NCI-H2171 (cell line): ENCODE measurements at regions not wholly inside any gene's neighbourhood (a gene's known extent, or its start where the extent isn't known, plus 50 kb on each side); places are given as distances from the start of the nearest gene placed in this dataset.

Experiments used
- DNase-seq: peaks from one replicate; lab custom pipeline; 2025; lab: John Stamatoyannopoulos, UW

DNA sequence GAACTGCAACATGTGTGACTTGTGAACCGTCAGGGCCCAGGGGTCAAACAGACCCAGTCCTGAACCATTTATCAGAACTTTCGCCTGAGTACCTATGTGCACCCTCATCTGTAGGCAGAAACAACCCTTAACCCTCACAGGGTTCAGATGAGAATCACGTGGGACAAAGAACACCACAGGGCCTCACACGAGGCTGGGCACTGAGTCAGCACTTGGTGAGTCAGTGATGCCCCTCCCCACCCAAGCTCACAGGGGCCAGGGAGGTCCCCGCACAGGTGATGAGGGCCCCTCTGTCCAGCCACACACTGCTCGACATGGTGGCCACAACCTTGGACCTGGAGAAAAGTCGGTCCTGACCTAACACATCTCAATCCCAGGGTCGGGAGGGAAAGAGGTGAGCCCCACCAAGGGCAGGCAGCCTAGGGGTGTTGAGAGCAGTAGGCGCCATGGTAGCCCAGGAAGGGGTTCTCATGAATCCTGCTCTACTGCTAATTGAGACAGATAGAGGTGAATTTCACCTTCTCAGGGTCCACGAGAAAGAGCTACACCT, 176.4 kb downstream of the SHANK2 start:
- DNase-seq: no peak

DNA sequence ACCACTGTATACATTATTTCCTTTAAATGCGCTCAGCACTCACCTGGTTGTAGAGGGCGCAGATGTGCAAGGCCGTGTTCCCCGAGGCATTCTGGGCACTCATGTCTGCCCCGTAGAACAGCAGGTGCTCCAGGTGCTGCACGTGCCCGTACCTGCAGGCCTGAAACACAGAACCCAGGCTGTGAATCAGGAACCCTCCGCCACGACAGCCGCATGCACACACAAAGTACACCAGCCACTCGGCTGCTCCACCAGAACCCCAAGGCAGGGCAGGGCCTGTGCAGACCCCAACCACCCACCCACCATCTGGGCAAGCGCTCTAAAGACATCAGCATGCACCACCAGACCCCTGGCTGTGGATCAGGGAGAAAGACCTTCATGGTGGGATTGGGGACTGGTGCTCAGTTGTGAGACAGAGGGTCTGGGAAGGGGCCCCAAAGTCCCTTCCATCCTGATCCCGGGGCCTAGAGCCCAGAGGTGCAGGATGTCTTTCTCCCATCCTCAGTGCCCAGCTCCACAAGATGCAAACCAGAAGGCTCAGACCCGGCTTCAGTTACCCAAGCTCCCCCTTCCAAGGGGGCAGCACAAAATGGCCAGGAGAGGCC, 177.2 kb downstream of the SHANK2 start:
- no peak for DNase-seq

DNA sequence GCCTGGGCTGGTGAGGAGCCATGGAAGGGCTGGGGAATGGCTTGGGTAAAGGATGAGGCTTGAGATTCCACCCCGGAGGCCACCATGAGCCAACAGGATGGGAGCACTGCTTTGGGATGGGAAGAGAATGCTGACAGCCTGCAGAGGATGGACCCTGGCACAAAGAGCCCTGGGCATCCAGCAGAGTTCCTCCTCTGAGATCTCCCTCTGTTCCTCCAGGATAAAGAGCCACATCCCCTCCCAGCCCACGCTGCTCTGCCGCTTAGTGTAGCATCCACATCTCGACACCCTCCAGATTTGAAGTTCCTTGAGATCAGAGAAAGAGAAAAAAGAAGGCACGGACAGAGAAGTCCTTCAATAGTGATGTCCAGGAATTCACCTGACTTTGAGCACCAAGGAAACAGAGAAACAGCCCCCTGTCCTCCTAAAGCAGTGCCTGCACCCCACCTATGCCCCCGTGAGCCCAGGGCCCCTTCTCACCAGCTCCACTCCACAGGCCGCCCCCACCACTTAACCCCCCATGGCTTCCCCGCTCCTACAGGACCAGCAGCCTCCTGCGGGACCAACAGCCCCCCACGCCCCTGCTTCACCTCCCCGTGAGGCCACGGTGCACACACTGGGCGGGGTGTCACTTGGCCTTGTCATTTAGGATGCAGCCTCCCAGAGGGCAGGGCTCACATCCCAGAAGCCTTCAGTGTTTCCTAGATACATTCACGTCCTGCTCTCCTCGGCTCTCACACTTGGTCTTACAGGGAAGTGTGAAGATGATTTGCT, 180.5 kb downstream of the SHANK2 start:
- no peak for DNase-seq

DNA sequence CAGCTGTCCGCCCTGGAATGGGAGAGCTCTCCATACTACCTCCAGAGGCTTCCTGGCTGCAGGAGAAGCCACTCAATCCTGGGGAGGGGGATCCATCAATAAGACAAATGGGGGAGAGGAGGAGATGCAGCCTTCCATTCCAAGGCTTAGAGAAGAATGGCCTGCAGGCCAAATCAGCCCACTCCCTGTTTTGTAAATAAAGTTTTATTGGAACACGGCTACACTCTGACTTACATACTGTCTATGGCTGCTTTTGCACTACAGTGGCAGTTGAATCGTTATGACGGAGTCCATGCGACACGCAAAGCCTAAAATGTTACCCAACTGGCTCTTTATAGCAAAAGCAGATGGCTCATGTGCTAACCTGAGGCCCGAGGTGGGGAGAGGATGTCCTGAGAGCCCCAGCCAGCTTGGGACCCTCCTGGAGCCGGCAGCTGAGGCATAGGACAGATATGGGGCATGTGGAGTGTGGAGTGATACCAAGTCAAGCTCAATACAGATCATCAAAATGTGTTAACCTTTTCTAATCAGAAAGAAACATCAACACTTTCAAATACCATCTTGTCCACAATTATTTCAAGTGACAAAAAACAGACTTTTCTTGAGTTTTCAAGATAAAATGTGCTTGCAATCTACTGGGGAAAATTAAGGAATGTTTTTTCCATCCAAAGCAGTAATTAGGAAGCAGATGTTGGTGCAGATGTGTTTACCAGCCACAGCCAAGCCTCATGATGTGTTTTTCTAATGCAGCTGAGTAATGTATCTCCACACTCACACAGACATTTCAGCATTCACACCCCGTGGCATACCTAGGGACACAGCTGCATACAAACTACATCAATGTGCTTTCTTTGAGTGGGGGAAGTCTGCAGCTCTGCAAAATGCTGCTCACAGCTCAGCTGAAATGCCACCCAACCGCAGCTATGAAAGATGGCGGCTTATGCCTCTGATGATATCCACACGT, 181.6 kb downstream of the SHANK2 start:
- DNase-seq: no peak

DNA sequence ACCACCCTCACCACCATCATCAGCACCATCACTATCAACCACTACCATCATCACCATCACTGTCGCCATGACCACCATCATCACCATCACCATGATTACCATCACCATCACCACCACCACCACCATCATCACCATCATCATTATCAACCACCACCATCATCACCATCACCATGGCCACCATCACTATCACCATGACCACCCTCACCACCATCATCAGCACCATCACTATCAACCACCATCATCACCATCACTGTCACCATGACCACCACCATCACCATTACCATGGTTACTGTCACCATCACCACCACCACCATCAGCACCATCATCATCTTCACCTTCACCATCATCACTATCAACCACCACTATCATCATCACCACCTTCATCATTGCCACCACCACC, 183.4 kb downstream of the SHANK2 start:
- no peak for DNase-seq

DNA sequence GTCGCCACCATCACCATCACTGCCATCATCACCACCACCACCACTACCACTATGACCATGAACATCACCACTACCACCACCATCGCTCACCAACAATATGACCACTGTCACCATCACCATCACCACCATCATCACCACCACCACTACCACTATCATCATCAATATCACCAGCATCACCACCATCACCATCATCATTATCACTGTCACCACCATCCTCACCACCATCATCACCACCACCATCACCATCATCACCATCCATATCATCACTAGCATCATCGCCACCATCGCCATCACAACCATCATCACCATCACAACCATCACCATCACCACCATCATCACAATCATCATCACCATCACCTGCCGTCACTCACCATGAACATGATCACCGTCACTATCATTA, 184.6 kb downstream of the SHANK2 start:
- DNase-seq: no peak

DNA sequence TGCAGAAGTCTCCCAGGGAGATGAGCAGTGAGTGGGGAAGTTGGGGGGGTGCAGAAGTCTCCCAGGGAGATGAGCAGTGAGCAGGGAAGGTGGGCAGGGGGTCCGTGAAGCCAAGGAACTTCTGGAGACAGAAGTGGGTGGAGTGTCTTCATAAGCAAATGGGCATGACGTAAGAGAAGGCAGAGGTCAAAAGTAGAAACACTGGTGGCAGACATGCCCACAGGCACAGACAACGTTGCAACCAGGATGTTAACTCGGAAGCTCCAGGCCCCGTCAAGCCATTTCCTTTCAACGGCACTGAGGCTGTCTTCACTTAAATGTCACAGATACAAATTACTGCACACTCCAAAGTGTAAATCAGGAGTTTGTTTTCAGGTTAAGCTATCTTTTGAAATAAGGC, 186.1 kb downstream of the SHANK2 start:
- no peak for DNase-seq

DNA sequence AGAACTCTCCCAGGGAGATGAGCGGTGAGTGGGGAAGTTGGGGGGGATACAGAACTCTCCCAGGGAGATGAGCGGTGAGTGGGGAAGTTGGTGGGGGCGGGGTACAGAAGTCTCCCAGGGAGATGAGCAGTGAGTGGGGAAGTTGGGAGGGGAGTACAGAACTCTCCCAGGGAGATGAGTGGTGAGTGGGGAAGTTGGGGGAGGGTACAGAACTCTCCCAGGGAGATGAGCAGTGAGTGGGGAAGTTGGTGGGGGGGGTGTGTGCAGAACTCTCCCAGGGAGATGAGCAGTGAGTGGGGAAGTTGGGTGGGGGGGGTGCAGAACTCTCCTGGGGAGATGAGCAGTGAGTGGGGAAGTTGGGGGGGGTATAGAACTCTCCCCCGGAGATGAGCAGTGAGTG, 186.5 kb downstream of the SHANK2 start:
- no peak for DNase-seq

DNA sequence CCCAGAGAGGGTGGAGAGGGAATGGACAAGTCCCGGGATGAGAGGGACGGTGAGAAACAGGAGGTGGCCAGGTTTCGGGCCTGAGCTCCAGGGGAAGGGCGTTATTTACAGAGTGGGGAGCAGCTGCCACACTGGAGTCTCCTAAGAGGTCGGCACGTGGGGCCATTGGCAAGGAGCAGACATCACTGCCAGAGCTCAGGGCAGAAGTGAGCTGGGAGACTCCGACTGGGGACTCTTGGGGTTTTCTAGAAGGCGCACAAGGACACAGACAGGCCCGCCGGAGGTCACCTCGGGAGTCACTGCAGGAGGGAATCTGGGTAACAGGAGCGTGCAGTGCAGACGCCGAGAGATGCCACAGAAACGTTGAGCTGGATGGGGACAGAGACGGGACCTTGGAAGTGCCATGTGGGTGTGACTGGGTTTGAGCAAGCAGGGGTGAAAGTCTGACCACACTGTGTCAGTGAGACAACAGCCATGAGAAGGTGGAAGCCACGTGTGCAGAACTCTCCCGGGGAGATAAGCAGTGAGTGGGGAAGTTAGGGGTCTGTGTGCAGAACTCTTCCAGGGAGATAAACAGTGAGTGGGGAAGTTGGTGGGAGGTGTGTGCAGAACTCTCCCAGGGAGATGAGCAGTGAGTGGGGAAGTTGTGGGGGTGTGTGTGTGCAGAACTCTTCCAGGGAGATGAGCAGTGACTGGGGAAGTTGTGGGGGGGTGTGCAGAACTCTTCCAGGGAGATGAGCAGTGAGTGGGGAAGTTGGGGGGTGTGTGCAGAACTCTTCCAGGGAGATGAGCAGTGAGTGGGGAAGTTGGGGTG, 187.5 kb downstream of the SHANK2 start:
- no peak for DNase-seq

DNA sequence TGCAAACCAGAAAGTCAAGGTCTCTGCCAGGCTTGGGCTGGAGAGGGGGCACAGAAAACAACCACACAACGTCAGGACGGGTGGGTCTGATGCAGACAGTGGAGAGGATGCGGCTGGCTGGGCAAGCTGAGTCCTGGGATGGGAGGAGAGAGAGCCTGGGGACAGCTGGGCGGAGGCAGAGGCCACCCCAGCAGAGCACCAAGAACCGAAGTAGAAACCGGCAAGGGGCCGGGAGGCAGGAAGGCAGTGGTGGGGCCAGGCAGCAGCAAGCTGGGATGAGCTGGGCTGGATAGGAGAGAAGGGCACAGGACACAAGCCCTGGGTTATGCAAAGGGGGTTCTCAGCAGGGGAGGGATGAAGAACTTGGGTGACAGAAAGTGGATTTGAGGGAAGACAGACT, 188.2 kb downstream of the SHANK2 start:
- no peak for DNase-seq

DNA sequence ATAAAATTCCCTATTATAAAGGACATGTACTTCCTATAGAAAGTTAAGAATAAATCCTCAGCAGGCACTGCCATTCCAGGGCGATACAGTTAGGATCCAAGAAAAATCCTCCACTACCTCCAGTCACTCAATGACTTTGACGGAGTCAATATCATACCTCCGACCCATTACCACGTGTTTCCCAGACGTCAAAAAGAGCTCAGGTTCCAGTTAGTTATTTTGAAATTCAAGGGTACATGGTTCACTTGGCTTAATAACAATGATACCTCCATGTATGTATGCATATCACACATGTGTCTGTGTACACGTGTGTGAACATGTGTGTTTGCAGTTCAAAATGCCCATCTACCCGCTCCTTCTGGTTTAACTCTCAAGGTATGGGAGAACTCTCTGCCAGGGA, 189.2 kb downstream of the SHANK2 start:
- no peak for DNase-seq

DNA sequence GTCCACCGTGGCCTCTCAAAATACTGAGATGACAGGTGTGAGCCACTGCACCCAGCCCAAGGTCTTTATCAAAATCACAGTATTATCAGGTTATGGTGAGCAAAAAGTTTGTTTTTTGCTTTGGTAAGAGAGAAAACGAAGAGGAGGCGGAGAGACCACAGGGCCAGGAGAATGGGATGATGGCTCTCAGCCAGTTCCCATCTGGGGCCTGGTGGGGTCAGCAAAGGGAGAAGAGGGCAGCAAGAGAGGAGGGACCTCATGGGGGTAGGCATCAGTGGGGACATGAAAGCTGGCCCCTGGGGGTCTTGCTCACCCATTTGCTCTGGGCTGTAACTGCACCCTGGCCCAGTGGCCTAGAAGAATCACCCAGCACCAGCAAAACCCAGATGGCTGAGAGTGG, 190.2 kb downstream of the SHANK2 start:
- no peak for DNase-seq

DNA sequence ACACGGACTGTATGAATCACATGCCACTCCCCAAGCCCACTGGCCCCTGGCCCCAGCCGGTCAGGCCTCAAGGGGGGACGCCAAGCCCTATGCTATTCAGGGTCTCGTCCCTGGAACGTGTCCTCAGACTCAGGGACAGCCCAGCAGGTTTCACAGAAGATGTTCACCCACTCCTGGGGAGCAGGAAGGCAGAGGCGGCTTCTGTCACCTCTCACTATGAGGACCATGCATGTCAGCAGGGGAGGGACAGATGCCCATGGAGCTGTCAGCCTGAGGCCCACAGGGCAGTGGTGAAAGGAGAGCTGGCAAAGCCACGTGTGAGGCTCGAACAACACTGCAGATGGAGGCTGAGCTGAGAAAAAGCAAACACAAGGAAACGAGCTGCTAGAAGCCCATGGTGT, 192.0 kb downstream of the SHANK2 start:
- DNase-seq: no peak

DNA sequence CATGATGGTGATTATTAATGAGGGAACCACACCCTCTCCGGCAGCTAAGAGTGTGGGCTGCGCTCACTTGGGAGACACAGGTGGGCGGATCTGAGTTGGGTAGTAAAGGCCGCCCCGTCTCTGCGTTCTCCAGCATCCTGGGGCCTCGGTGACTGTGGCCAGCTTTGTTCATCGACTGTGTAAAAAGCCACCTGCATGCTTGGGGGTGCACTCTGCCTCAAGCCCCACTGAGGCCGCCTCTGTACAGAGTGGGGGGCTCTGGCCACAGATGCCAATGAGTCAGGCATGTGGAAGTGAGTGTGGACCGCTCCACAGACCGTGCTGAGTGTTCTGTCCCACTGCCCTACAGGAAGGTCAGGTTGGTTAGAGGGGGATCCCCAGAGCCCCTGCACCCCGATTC, 192.7 kb downstream of the SHANK2 start:
- DNase-seq: no peak

DNA sequence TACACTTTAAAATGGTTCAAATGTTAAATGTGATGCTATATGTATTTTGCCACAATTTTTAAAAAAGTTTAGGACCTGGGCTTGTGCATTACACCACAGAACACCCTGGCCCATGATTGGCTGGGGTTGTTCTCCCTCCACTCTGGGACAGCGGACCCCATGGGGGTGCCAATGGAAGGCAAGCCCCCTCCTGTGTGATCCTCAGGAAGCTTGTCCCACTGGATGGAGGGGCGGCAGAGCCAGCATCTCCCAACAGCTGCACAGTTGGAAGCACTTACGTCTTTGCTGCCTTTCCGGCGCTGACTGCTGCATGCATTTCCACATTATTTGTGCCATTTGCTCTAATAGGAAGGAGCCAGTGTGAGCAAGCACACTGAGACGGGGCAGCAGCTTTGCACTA, 196.5 kb downstream of the SHANK2 start:
- no peak for DNase-seq
